ENCODE measurements at regions not wholly inside any gene's neighbourhood (a gene's known extent, or its start where the extent isn't known, plus 50 kb on each side); places are given as distances from the start of the nearest gene placed in this dataset.

DNA sequence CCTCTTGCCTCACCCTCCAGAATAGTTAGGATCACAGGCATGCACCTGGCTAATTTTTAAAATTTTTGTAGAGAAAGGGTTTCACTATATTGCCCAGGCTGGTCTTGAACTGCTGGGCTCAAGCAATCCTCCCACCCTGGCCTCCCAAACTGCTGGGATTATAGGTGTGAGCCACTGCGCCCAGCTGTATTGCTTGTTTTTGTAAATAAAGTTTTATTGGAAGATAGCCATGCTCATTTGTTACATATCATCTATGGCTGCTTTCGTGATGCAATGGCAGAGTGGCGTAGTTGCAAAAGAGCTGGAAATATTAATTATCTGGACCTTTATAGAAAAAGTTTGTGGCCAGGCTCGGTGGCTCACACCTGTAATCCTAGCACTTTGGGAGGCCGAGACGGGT lies 109.4 kb upstream of the SPRED2 start:
- no peak overlapping the region for H3K9ac ChIP-seq (ENCODE audit: low read length)
- no peaks in the 10 kb centered on the region for H4K20me1 ChIP-seq (ENCODE audit: insufficient read depth, low read length)
- H3K79me2 ChIP-seq (ENCODE audit: low read length), result no peaks in the 10 kb centered on the region
- DNase-seq, result no peak
- no peaks in the 10 kb centered on the region for H3K27me3 ChIP-seq (replicated peaks; ENCODE audit: insufficient read depth, low read length)
- H3K4me3 ChIP-seq (ENCODE audit: low read length), result no peak overlapping the region
- no peaks in the 10 kb centered on the region for H3K9me3 ChIP-seq (replicated peaks; ENCODE audit: insufficient read depth, low read length)
- no peak overlapping the region for H3K4me2 ChIP-seq (ENCODE audit: low read depth, low read length)
- no peaks in the 10 kb centered on the region for H3K4me1 ChIP-seq (ENCODE audit: low read length)
- H3F3A ChIP-seq (ENCODE audit: insufficient read depth, low read length), result no peaks in the 10 kb centered on the region
- H2AFZ ChIP-seq (ENCODE audit: low read length), result no peak overlapping the region
- no peaks in the 10 kb centered on the region for H3K9me2 ChIP-seq (replicated peaks; ENCODE audit: insufficient read depth, low read length)
- TF ChIP-seq EZH2 (optimal IDR thresholded peaks at IDR 0.05; ENCODE audit: low read depth, low read length), result no peak
- TF ChIP-seq EZH2phosphoT487 (IDR thresholded peaks at IDR 0.05; ENCODE audit: low read length), result no peak
- TF ChIP-seq, protein P1, sequence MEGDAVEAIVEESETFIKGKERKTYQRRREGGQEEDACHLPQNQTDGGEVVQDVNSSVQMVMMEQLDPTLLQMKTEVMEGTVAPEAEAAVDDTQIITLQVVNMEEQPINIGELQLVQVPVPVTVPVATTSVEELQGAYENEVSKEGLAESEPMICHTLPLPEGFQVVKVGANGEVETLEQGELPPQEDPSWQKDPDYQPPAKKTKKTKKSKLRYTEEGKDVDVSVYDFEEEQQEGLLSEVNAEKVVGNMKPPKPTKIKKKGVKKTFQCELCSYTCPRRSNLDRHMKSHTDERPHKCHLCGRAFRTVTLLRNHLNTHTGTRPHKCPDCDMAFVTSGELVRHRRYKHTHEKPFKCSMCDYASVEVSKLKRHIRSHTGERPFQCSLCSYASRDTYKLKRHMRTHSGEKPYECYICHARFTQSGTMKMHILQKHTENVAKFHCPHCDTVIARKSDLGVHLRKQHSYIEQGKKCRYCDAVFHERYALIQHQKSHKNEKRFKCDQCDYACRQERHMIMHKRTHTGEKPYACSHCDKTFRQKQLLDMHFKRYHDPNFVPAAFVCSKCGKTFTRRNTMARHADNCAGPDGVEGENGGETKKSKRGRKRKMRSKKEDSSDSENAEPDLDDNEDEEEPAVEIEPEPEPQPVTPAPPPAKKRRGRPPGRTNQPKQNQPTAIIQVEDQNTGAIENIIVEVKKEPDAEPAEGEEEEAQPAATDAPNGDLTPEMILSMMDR (IDR thresholded peaks at IDR 0.05; ENCODE audit: low read length), result no peak
- H3K36me3 ChIP-seq (replicated peaks; ENCODE audit: insufficient read depth, low read length), result no peaks in the 10 kb centered on the region
- H3K27ac ChIP-seq (ENCODE audit: low read length), result no peak overlapping the region

DNA sequence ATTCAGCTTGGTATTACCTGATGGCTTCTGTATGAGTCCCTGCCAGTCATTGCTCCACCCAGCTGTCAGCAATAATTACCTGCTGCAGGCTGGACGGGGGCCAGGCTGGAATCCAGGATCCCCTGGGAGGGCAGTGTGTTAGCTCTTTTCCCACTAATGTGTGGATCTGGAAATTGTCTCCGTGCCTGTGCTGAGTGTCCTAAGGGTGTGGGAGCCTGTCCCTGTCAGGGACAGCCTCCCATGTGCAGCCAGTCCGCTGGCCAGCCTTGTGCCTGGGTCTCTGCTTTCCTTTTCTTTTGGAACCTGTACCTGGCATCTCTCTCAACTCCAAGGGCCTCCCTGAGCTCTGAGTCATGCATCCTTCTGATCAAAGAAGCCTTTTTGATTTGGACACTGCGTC lies 107.2 kb upstream of the SPRED2 start:
- no peaks in the 10 kb centered on the region for H3K9me2 ChIP-seq (replicated peaks; ENCODE audit: insufficient read depth, low read length)
- no peaks in the 10 kb centered on the region for H3K4me1 ChIP-seq (ENCODE audit: low read length)
- H3K4me3 ChIP-seq (ENCODE audit: low read length), result no peak overlapping the region
- no peak overlapping the region for H3K27ac ChIP-seq (ENCODE audit: low read length)
- no peaks in the 10 kb centered on the region for H4K20me1 ChIP-seq (ENCODE audit: insufficient read depth, low read length)
- H3K79me2 ChIP-seq (ENCODE audit: low read length), result no peaks in the 10 kb centered on the region
- no peaks in the 10 kb centered on the region for H3K9me3 ChIP-seq (replicated peaks; ENCODE audit: insufficient read depth, low read length)
- H3F3A ChIP-seq (ENCODE audit: insufficient read depth, low read length), result no peaks in the 10 kb centered on the region
- TF ChIP-seq, protein P1 (IDR thresholded peaks at IDR 0.05; ENCODE audit: low read length), result no peak
- no peak for TF ChIP-seq EZH2 (optimal IDR thresholded peaks at IDR 0.05; ENCODE audit: low read depth, low read length)
- TF ChIP-seq EZH2phosphoT487 (IDR thresholded peaks at IDR 0.05; ENCODE audit: low read length), result no peak
- DNase-seq, result no peak
- no peak overlapping the region for H2AFZ ChIP-seq (ENCODE audit: low read length)
- no peaks in the 10 kb centered on the region for H3K27me3 ChIP-seq (replicated peaks; ENCODE audit: insufficient read depth, low read length)
- no peak overlapping the region for H3K9ac ChIP-seq (ENCODE audit: low read length)
- no peaks in the 10 kb centered on the region for H3K36me3 ChIP-seq (replicated peaks; ENCODE audit: insufficient read depth, low read length)
- H3K4me2 ChIP-seq (ENCODE audit: low read depth, low read length), result no peak overlapping the region

DNA sequence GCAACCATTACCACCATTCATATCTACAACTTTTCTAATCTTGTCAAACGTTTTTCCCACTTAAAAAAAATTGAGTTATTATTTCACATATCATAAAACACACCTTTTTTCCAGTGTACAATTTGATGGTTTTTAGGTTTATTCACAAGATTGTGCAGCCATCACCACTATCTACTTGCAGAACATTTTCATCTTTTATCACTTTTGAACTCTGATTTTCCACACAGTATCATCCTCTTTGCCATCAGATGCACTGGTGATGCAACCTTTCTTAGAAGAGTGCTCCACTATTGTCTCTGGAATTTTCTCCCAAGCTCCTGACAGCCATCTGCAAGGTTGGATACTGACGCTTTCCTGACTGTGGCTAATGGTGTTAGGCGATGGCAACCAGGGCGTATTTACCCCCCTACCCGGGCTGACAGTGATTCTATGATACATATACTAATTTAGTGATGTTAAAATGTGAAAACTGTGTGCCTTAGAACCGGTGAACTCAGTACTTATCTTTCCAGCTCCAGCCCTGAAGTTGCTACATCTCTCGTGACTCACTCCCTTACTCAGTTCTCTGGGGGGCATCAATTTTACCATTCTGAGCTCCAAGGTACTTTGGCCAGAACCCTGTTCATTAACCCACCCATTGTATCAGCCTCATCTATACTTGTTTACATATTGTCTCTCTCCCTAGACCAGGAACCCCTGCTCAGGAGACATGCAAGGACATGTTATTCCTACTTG lies 105.4 kb upstream of the SPRED2 start:
- H3F3A ChIP-seq (ENCODE audit: insufficient read depth, low read length), result no peaks in the 10 kb centered on the region
- H3K79me2 ChIP-seq (ENCODE audit: low read length), result no peaks in the 10 kb centered on the region
- no peak overlapping the region for H3K4me2 ChIP-seq (ENCODE audit: low read depth, low read length)
- no peak overlapping the region for H3K4me3 ChIP-seq (ENCODE audit: low read length)
- no peaks in the 10 kb centered on the region for H3K27me3 ChIP-seq (replicated peaks; ENCODE audit: insufficient read depth, low read length)
- no peaks in the 10 kb centered on the region for H3K9me2 ChIP-seq (replicated peaks; ENCODE audit: insufficient read depth, low read length)
- no peaks in the 10 kb centered on the region for H3K4me1 ChIP-seq (ENCODE audit: low read length)
- TF ChIP-seq EZH2phosphoT487 (IDR thresholded peaks at IDR 0.05; ENCODE audit: low read length) (no peak), EZH2 (optimal IDR thresholded peaks at IDR 0.05; ENCODE audit: low read depth, low read length) (no peak)
- TF ChIP-seq, protein P1 (IDR thresholded peaks at IDR 0.05; ENCODE audit: low read length), result no peak
- H3K9me3 ChIP-seq (replicated peaks; ENCODE audit: insufficient read depth, low read length), result no peaks in the 10 kb centered on the region
- no peak for DNase-seq
- H3K36me3 ChIP-seq (replicated peaks; ENCODE audit: insufficient read depth, low read length), result no peaks in the 10 kb centered on the region
- no peak overlapping the region for H2AFZ ChIP-seq (ENCODE audit: low read length)
- H3K9ac ChIP-seq (ENCODE audit: low read length), result no peak overlapping the region
- no peak overlapping the region for H3K27ac ChIP-seq (ENCODE audit: low read length)
- H4K20me1 ChIP-seq (ENCODE audit: insufficient read depth, low read length), result no peaks in the 10 kb centered on the region
